Adrenal gland (tissue), 9 donors: ENCODE measurements at regions not wholly inside any gene's neighbourhood (a gene's known extent, or its start where the extent isn't known, plus 50 kb on each side); places are given as distances from the start of the nearest gene placed in this dataset.

Experiments
- DNase-seq, 7 donors: peaks; one replicate each; pipeline ENCODE4 v3.0.0-alpha.2; 2019 to 2020
- H3K27ac ChIP-seq, 5 donors: fragments of 200-600 bp; sonication (generic) in 4 of 5; 1 replicate in 3 of 5; 2 replicates in 2 of 5; pipeline versions ENCODE4 v1.5.1 to v1.8.0; 2016 to 2020; ENCODE audit warnings: mild to moderate bottlenecking in 1 of 5
- H3K27me3 ChIP-seq: fragments of 200-600 bp; 2 replicates; pipeline ENCODE4 v1.8.0; 2021
- H3K36me3 ChIP-seq, 2 donors: fragments of 200-600 bp; replicated peaks in 1 of 2; 1 replicate in 1 of 2; 2 replicates in 1 of 2; pipeline versions ENCODE4 v1.5.1 to v1.8.0; 2018 to 2022
- H3K4me1 ChIP-seq, 2 donors: fragments of 200-600 bp; replicated peaks in 1 of 2; 1 replicate in 1 of 2; 2 replicates in 1 of 2; pipeline versions ENCODE4 v1.5.1 to v1.8.0; 2018 to 2021
- H3K4me3 ChIP-seq, 4 donors: fragments of 200-600 bp; sonication (generic) in 3 of 4; one replicate each; pipeline ENCODE4 v1.5.1; 2016 to 2018
- H3K9me3 ChIP-seq, 3 donors: fragments of 200-600 bp; sonication (generic) in 1 of 3; replicated peaks in 1 of 3; 1 replicate in 2 of 3; 2 replicates in 1 of 3; pipeline versions ENCODE4 v1.5.1 to v1.8.0; 2016 to 2021
- CTCF ChIP-seq, 6 experiments: fragments of 450-650 bp in 4 of 6; fragments of 200-600 bp in 2 of 6; sonication (generic) in 1 of 6; IDR thresholded peaks; 1 replicate in 5 of 6; 2 replicates in 1 of 6; pipeline versions ENCODE4 v1.5.1 to v1.8.0; 2016 to 2021; ENCODE audit warnings: antibody characterized with exemption in 6 of 6, mild to moderate bottlenecking in 2 of 6, moderate library complexity in 1 of 6
- POLR2A ChIP-seq, 2 donors: fragments of 450-650 bp; IDR thresholded peaks; one replicate each; pipeline ENCODE4 v1.6.1; 2017; ENCODE audit warnings: antibody characterized with exemption in 2 of 2, mild to moderate bottlenecking in 2 of 2, moderate library complexity in 1 of 2
- WGBS, 4 donors: extraction: QIAGEN DNeasy Blood & Tissue Kit in 2 of 4; methylation state at CpG; one replicate each; pipeline versions ENCODE4 v1.1.5 to v1.1.7; 2013 to 2017; 5-methylcytosine and 5-hydroxymethylcytosine counted together
- intact Hi-C, 2 donors: fragments of 100-400 bp; cut with DNase I; formaldehyde crosslinking; loops; one replicate each; pipeline versions ENCODE4 v1.14.1 to v1.15.0; 2022 to 2023
- donor health status: healthy with polysubstance abuse.
- donor health status: Bipolar disorder and iron deficiency.
- donor health status: DM: yes; HTN: yes; CAD: no.
- donor health status: DM: no; HTN: no; CAD: no.
- donor health status: DM: no; HTN: no; CAD: no.

- Histone ChIP-seq H3K27me3 (no peaks in the 10 kb centered on the region), H3K27ac (no peak overlapping the region), H3K36me3 (no peaks in the 10 kb centered on the region), H3K9me3 (no peaks in the 10 kb centered on the region), H3K4me1 (peaks cover 0 to 3% of the 10 kb centered on the region in 2 donors), H3K4me3 (no peak overlapping the region)
- DNase-seq: no peak
- no peak for TF ChIP-seq POLR2A (IDR thresholded peaks at IDR 0.05)
- WGBS, 4 donors: 55 to 64% (median 57%) methylated on average over 3 of the region's 3 CpGs
- intact Hi-C loops: no loop called here
These were observed 258.2 kb upstream of the MAP3K1 start for GRCh38 chr5:56557198-56557597.

- Histone ChIP-seq H3K27ac (no peak overlapping the region), H3K36me3 (no peaks in the 10 kb centered on the region), H3K9me3 (no peaks in the 10 kb centered on the region), H3K4me1 (peaks cover 0 to 5% of the 10 kb centered on the region in 2 donors), H3K4me3 (no peak overlapping the region), H3K27me3 (no peaks in the 10 kb centered on the region)
- intact Hi-C loops: no loop called here
- TF ChIP-seq POLR2A (IDR thresholded peaks at IDR 0.05) (no peak), CTCF (IDR thresholded peaks at IDR 0.05) (no peak)
- no peak for DNase-seq
These were observed 262.6 kb upstream of the MAP3K1 start for GRCh38 chr5:56552612-56553268.

- H3K4me1 ChIP-seq: peaks cover 0 to 5% of the 10 kb centered on the region in 2 donors
- TF ChIP-seq CTCF (IDR thresholded peaks at IDR 0.05) (no peak), POLR2A (IDR thresholded peaks at IDR 0.05) (no peak)
- no peaks in the 10 kb centered on the region for H3K27me3 ChIP-seq
- intact Hi-C loops: no loop called here
- no peak for DNase-seq
- H3K9me3 ChIP-seq: no peaks in the 10 kb centered on the region
- no peak overlapping the region for H3K4me3 ChIP-seq
- no peaks in the 10 kb centered on the region for H3K36me3 ChIP-seq
- 69 to 78% (median 77%) methylated on average over 2 of the region's 2 CpGs for WGBS, 4 donors
- no peak overlapping the region for H3K27ac ChIP-seq
These were observed 265.1 kb upstream of the MAP3K1 start for GRCh38 chr5:56550227-56550626.

GRCh38 chr5:56549096-56549886 is 266.1 kb upstream of the MAP3K1 start:
- Histone ChIP-seq H3K36me3 (no peaks in the 10 kb centered on the region), H3K4me3 (no peak overlapping the region), H3K4me1 (peaks cover 0 to 5% of the 10 kb centered on the region in 2 donors), H3K9me3 (no peaks in the 10 kb centered on the region), H3K27ac (no peak overlapping the region), H3K27me3 (no peaks in the 10 kb centered on the region)
- intact Hi-C loops: no loop called here
- TF ChIP-seq CTCF (IDR thresholded peaks at IDR 0.05): no peak
- no peak for TF ChIP-seq POLR2A (IDR thresholded peaks at IDR 0.05)
- WGBS, 4 donors: 82 to 90% (median 88%) methylated on average over 3 of the region's 3 CpGs
- DNase-seq: no peak
